ENCODE measurements at regions not wholly inside any gene's neighbourhood (a gene's known extent, or its start where the extent isn't known, plus 50 kb on each side); places are given as distances from the start of the nearest gene placed in this dataset.

DNA sequence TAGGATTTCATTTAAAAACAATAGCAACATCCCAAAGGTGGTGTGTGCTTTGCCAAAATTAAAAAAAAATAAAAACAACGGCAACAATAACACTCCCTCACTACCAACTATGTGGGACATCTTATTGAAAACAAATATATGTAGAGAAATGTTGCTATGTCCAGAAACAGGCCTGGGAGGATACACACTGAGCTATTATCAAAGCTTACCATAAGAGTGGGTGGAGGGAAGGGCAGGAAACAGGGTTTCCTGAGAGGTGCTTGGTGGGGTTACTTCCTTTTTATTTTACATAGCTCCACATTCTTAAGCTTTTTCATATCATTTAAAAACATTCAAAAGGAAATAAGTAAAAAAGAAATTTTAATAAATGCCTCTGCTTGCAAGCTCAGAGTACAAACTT lies 150.0 kb upstream of the RIPOR2 start:
- Mint-ChIP-seq H3K27me3 (no peaks in the 10 kb centered on the region), H3K9me3 (ENCODE audit: insufficient read depth) (no peaks in the 10 kb centered on the region), H3K4me3 (peak overlapping the region; percentile 41), H3K27ac (no peak overlapping the region), H3K4me1 (peaks cover 13% of the 10 kb centered on the region)
- Histone ChIP-seq H4K20me1 (ENCODE audit: control insufficient read depth, insufficient read depth, low read length, poor library complexity, severe bottlenecking) (no peaks in the 10 kb centered on the region), H3K4me1 (ENCODE audit: control insufficient read depth in 2 of 2, insufficient read depth in 2 of 2, low read length in 2 of 2) (peaks cover 22 to 23% of the 10 kb centered on the region in 2 donors), H3K36me3 (replicated peaks in 1 of 2; ENCODE audit: control extremely low read depth in 1 of 2, control insufficient read depth in 1 of 2, extremely low read depth in 1 of 2, insufficient read depth in 2 of 2, low read length in 1 of 2) (peaks cover 4 to 16% of the 10 kb centered on the region in 2 experiments), H3K4me2 (replicated peaks; ENCODE audit: low read depth, low read length, poor library complexity, severe bottlenecking) (peak overlapping the region; percentile 61), H3K9ac (ENCODE audit: low read length) (peak overlapping the region; percentile 6), H2AFZ (ENCODE audit: insufficient read depth, low read depth, low read length, poor library complexity, severe bottlenecking) (no peak overlapping the region), H3K9me3 (ENCODE audit: control extremely low read depth in 1 of 3, control insufficient read depth in 2 of 3, insufficient read depth in 1 of 3, low read length in 2 of 3) (no peaks in the 10 kb centered on the region), H3K79me2 (ENCODE audit: control insufficient read depth, insufficient read depth, low read length) (no peaks in the 10 kb centered on the region), H3K27ac (ENCODE audit: low read length in 2 of 2) (peak overlapping the region in 1 of 2 donors; percentile 55), H3K4me3 (ENCODE audit: control extremely low read depth in 1 of 5, extremely low read depth in 1 of 5, insufficient read depth in 1 of 5, low read depth in 2 of 5, low read length in 4 of 5) (peak overlapping the region in 1 of 5 experiments; percentile 32), H3K27me3 (replicated peaks in 1 of 4; ENCODE audit: control extremely low read depth in 1 of 4, control insufficient read depth in 3 of 4, insufficient read depth in 4 of 4, low read length in 3 of 4) (no peaks in the 10 kb centered on the region)
- ChIA-PET POLR2A (no interaction called here), CTCF (interaction anchor here (1.0 to 1.7 kb wide), 4 partner anchors 45 to 97 kb away, joined by 3 to 5 read pairs (median 4); no protein-coding TSS in a partner anchor)
- TF ChIP-seq, protein P1, sequence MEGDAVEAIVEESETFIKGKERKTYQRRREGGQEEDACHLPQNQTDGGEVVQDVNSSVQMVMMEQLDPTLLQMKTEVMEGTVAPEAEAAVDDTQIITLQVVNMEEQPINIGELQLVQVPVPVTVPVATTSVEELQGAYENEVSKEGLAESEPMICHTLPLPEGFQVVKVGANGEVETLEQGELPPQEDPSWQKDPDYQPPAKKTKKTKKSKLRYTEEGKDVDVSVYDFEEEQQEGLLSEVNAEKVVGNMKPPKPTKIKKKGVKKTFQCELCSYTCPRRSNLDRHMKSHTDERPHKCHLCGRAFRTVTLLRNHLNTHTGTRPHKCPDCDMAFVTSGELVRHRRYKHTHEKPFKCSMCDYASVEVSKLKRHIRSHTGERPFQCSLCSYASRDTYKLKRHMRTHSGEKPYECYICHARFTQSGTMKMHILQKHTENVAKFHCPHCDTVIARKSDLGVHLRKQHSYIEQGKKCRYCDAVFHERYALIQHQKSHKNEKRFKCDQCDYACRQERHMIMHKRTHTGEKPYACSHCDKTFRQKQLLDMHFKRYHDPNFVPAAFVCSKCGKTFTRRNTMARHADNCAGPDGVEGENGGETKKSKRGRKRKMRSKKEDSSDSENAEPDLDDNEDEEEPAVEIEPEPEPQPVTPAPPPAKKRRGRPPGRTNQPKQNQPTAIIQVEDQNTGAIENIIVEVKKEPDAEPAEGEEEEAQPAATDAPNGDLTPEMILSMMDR (IDR thresholded peaks at IDR 0.05), result no peak
- no peak for TF ChIP-seq EZH2 (IDR thresholded peaks at IDR 0.05; ENCODE audit: borderline replicate concordance, insufficient read depth, low read depth, low read length, poor library complexity, severe bottlenecking)
- ATAC-seq (ENCODE audit: low read depth), result peak; percentile 57
- no CpG with 5 or more reads among the region's 1 CpG for WGBS (ENCODE audit: insufficient coverage)
- peak; percentile 42 for DNase-seq
- intact Hi-C loops (cut with micrococcal nuclease), result no loop called here

DNA sequence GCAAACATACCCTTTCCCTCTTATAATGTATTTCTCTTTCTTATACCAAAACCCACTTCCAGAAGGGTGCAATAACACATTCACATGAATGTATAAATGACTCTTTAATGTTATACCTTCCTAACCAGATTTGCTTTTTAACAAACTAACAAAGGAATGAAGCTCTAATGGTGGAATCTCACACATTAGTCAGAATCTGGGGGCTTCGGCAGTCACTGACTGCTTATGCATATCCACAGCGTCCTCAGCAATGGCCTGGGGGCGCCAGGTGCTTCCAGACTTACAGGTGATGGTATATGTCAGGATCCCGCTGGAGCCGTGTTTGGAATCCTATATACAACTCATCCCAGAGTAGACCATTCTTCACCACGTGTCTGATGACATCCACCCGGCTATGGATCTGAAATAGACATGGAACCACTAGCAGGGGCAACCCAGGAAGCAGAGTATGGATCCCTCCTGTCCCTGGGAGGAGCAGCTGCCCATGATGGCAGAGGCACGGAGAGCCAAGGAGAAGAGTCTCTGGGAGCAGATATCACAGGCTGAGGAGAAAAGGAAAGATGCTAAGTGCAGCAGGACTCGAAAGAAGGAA lies 150.8 kb upstream of the RIPOR2 start:
- 75% methylated on average over 5 of the region's 9 CpGs for WGBS (ENCODE audit: insufficient coverage)
- ATAC-seq (ENCODE audit: low read depth) (no peak), DNase-seq (no peak)
- Histone ChIP-seq H3K4me1 (ENCODE audit: control insufficient read depth in 2 of 2, insufficient read depth in 2 of 2, low read length in 2 of 2) (peaks cover 22 to 23% of the 10 kb centered on the region in 2 donors), H3K27me3 (replicated peaks in 1 of 4; ENCODE audit: control extremely low read depth in 1 of 4, control insufficient read depth in 3 of 4, insufficient read depth in 4 of 4, low read length in 3 of 4) (no peaks in the 10 kb centered on the region), H3K4me3 (ENCODE audit: control extremely low read depth in 1 of 5, extremely low read depth in 1 of 5, insufficient read depth in 1 of 5, low read depth in 2 of 5, low read length in 4 of 5) (no peak overlapping the region), H3K9me3 (ENCODE audit: control extremely low read depth in 1 of 3, control insufficient read depth in 2 of 3, insufficient read depth in 1 of 3, low read length in 2 of 3) (no peaks in the 10 kb centered on the region), H3K4me2 (replicated peaks; ENCODE audit: low read depth, low read length, poor library complexity, severe bottlenecking) (peak overlapping the region; percentile 61), H4K20me1 (ENCODE audit: control insufficient read depth, insufficient read depth, low read length, poor library complexity, severe bottlenecking) (no peaks in the 10 kb centered on the region), H3K27ac (ENCODE audit: low read length in 2 of 2) (peak overlapping the region in 1 of 2 donors; percentile 53), H3K36me3 (replicated peaks in 1 of 2; ENCODE audit: control extremely low read depth in 1 of 2, control insufficient read depth in 1 of 2, extremely low read depth in 1 of 2, insufficient read depth in 2 of 2, low read length in 1 of 2) (peaks cover 4 to 16% of the 10 kb centered on the region in 2 experiments), H2AFZ (ENCODE audit: insufficient read depth, low read depth, low read length, poor library complexity, severe bottlenecking) (no peak overlapping the region), H3K79me2 (ENCODE audit: control insufficient read depth, insufficient read depth, low read length) (no peaks in the 10 kb centered on the region), H3K9ac (ENCODE audit: low read length) (no peak overlapping the region)
- ChIA-PET POLR2A (no interaction called here), CTCF (interaction anchor here (1.0 to 1.7 kb wide), 4 partner anchors 16 to 96 kb away, joined by 3 to 6 read pairs (median 4); no protein-coding TSS in a partner anchor)
- TF ChIP-seq, protein P1 (IDR thresholded peaks at IDR 0.05), result no peak
- TF ChIP-seq EZH2 (IDR thresholded peaks at IDR 0.05; ENCODE audit: borderline replicate concordance, insufficient read depth, low read depth, low read length, poor library complexity, severe bottlenecking), result no peak
- H3K9me3 Mint-ChIP-seq (ENCODE audit: insufficient read depth), result no peaks in the 10 kb centered on the region
- H3K27ac Mint-ChIP-seq, result no peak overlapping the region
- H3K4me3 Mint-ChIP-seq, result no peak overlapping the region
- H3K27me3 Mint-ChIP-seq, result no peaks in the 10 kb centered on the region
- peaks cover 13% of the 10 kb centered on the region for H3K4me1 Mint-ChIP-seq
- intact Hi-C loops (cut with micrococcal nuclease), result no loop called here
